ENCODE measurements at regions not wholly inside any gene's neighbourhood (a gene's known extent, or its start where the extent isn't known, plus 50 kb on each side); places are given as distances from the start of the nearest gene placed in this dataset.

DNA sequence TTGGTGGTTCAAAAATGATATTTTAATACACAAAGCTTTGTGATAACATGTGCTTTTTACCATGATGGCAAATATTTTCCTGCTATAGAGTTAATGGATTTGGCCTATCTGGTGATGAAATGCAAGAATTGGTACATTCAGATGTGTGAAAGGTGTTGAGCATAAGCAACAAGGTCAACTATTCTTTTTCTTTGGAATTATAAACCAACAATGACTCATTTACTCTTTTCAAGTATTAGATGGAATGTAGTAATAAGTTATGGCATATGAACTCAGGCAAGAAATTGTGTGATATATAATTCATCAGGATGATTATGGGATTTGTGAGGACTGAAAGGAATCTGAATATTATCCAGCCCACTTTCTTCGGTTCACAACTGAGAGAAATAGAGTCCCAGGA, 471.4 kb downstream of the ETNK1 start:
- no peak overlapping the region for H3K4me3 ChIP-seq (ENCODE audit: low read depth, low read length)
- TF ChIP-seq CTCF (IDR thresholded peaks at IDR 0.05; ENCODE audit: low read depth, low read length): no peak
- DNase-seq (ENCODE audit: low read depth, low spot score): no peak
- in situ Hi-C loops (cut with HindIII; ENCODE audit: low sequenced_read_pairs): no loop called here

GRCh38 chr12:23098110-23098509, 473.1 kb downstream of the ETNK1 start:
- in situ Hi-C loops (cut with HindIII; ENCODE audit: low sequenced_read_pairs): no loop called here
- TF ChIP-seq CTCF (IDR thresholded peaks at IDR 0.05; ENCODE audit: low read depth, low read length): no peak
- DNase-seq (ENCODE audit: low read depth, low spot score): peak; percentile 34
- H3K4me3 ChIP-seq (ENCODE audit: low read depth, low read length): no peak overlapping the region

DNA sequence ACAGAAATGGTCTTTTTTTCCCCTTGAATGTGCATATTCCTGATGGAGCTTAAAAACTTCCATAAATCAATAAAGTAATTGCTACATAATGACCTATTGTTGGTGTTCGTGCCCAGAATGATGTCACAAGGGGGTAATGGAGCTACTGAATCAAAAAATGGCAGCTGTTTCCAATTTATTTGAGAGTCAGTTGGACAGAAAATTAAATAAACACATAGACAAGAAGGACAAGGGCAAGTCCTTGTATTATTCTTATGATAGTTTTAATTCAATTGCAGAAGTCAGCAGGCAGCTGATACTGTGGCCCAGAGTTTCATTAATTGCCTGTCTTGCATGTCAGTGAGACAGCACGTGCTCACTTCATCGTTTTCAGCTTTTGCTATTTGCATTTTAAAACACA, 473.5 kb downstream of the ETNK1 start:
- no peak for TF ChIP-seq CTCF (IDR thresholded peaks at IDR 0.05; ENCODE audit: low read depth, low read length)
- no peak overlapping the region for H3K4me3 ChIP-seq (ENCODE audit: low read depth, low read length)
- in situ Hi-C loops (cut with HindIII; ENCODE audit: low sequenced_read_pairs): no loop called here
- peak; percentile 33 for DNase-seq (ENCODE audit: low read depth, low spot score)

DNA sequence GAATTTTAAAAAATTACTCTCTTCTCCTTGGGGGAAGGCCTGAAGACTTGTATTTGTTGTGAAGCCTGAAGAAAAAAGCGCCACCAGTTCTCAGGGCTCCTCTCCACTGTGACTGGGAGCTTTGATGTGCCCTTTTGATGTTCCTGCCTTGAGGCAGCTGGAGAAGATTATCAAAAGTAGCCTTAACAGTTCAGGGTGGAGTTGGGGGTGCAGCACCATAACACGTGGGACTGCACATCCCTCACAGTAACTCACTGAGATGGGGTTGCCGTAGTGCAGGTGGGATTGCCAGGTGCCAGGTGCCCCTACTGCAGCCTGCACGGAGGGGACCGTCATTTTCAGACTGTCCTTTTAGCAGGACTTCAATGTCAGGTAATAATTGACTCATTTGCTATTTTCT, 474.1 kb downstream of the ETNK1 start:
- DNase-seq (ENCODE audit: low read depth, low spot score): no peak
- no peak overlapping the region for H3K4me3 ChIP-seq (ENCODE audit: low read depth, low read length)
- in situ Hi-C loops (cut with HindIII; ENCODE audit: low sequenced_read_pairs): no loop called here
- no peak for TF ChIP-seq CTCF (IDR thresholded peaks at IDR 0.05; ENCODE audit: low read depth, low read length)

DNA sequence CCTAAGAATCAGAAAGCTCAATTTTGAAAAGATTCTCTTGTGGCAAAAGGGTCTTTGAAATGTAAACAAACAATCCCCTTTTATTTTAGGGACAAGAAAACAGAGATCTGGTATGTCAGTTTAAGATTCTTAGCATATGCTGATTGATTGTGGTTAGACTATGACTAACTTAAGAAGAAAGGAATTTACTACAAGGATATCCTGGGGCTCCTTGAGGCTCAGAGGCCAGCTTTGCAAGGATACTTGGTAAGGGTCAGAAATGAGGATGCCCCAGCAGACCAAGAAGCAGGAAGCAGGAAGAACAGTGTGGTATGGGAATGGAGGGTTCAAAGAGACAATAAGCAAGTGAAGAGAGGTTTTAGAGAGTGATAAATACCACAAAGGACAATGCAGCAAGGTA, 474.6 kb downstream of the ETNK1 start:
- in situ Hi-C loops (cut with HindIII; ENCODE audit: low sequenced_read_pairs): no loop called here
- TF ChIP-seq CTCF (IDR thresholded peaks at IDR 0.05; ENCODE audit: low read depth, low read length): no peak
- H3K4me3 ChIP-seq (ENCODE audit: low read depth, low read length): no peak overlapping the region

DNA sequence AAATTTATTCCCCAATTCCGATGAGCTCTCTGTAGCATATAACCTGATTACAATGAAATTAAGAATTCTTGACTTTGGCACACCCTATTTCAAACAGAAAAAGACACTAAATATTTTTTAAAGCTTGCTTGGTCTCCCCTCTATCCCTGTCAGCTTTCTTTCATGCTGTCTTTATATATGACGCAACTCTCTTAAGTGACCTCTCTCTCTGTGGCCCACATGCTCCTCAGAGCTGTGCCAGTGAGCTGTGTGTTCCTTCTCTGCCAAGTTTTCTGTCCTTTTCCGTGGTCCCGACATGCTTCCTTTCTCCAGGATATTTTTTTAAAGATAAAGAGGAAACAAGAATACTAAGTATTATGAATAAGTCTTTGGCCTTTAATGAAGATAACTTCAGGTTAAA, 484.0 kb downstream of the ETNK1 start:
- in situ Hi-C loops (cut with HindIII; ENCODE audit: low sequenced_read_pairs): no loop called here
- H3K4me3 ChIP-seq (ENCODE audit: low read depth, low read length): no peak overlapping the region
- DNase-seq (ENCODE audit: low read depth, low spot score): no peak
- no peak for TF ChIP-seq CTCF (IDR thresholded peaks at IDR 0.05; ENCODE audit: low read depth, low read length)

More for the DNA sequence above, 474.6 kb downstream of the ETNK1 start:
- DNase-seq (ENCODE audit: low read depth, low spot score): peak; percentile 34

DNA sequence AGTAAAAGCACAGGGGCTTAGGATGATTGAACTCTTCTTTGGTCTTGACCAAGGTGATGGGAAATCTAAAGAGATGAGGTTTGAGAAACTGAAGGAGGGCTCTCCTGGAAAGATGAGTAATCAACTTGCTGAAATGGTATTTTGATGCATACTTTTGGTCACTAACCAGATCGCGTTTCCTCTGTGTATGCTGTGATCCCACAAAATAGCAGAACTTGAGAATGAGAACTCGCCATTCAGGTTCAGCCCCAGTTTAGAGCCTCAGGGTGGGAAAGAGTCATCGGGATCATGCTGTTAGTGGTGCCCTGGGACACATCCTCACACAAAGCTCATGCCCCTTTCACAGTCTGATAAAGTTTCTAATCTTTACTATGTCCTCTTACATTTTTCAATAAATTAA, 488.8 kb downstream of the ETNK1 start:
- in situ Hi-C loops (cut with HindIII; ENCODE audit: low sequenced_read_pairs): no loop called here
- no peak for TF ChIP-seq CTCF (IDR thresholded peaks at IDR 0.05; ENCODE audit: low read depth, low read length)
- peak; percentile 28 for DNase-seq (ENCODE audit: low read depth, low spot score)

More for the DNA sequence above, 488.8 kb downstream of the ETNK1 start:
- no peak overlapping the region for H3K4me3 ChIP-seq (ENCODE audit: low read depth, low read length)
